Panc1 (cell line): ENCODE measurements at regions not wholly inside any gene's neighbourhood (a gene's known extent, or its start where the extent isn't known, plus 50 kb on each side); places are given as distances from the start of the nearest gene placed in this dataset.

Experiments
- ATAC-seq: fragments of 200-7000 bp; cut with Tn5 transposase; 2 replicates; pipeline ENCODE4 v1.9.1; 2020; ENCODE audit warnings: mild to moderate bottlenecking, moderate library complexity
- BruUV-seq: library from RNA; stranded (reverse); fragments of 400-500 nt; replicated peaks from 2 replicates; lab custom pipeline; 2021; lab: Mats Ljungman, UMichigan
- CTCF ChIA-PET: fragments of 300-600 bp; sonication (Branson Sonifier 250); formaldehyde crosslinking; loops from one replicate; lab custom pipeline; 2022; ENCODE audit warnings: antibody characterized with exemption; lab: Charles Lee
- POLR2A ChIA-PET: fragments of 300-600 bp; sonication (Branson Sonifier 250); formaldehyde crosslinking; loops from one replicate; lab custom pipeline; 2022; ENCODE audit warnings: antibody characterized with exemption; lab: Charles Lee
- DNase-seq: peaks from one replicate; pipeline ENCODE4 v3.0.0-alpha.2; 2010; ENCODE audit warnings: low read depth, low spot score
- H3K27ac ChIP-seq: 2 replicates; pipeline ENCODE4 v1.5.1; 2011; ENCODE audit warnings: mild to moderate bottlenecking, low read length, inconsistent platforms
- H3K27me3 ChIP-seq: fragments of 200-500 bp; sonication (Bioruptor generic); 2 replicates; pipeline ENCODE4 v1.6.0; 2014; ENCODE audit warnings: low read length, inconsistent platforms; ENCODE audit not compliant: control insufficient read depth, insufficient read depth
- H3K36me3 ChIP-seq: fragments of 200-500 bp; sonication (Bioruptor generic); 2 replicates; pipeline ENCODE4 v1.5.1; 2014; ENCODE audit warnings: inconsistent platforms, mild to moderate bottlenecking, low read length, moderate library complexity; ENCODE audit not compliant: control insufficient read depth, insufficient read depth
- H3K4me1 ChIP-seq: 2 replicates; pipeline ENCODE4 v1.5.1; 2011; ENCODE audit warnings: inconsistent platforms, mild to moderate bottlenecking, low read length, moderate library complexity; ENCODE audit not compliant: control insufficient read depth, insufficient read depth
- H3K4me3 ChIP-seq, 2 experiments: 2 replicates each; pipeline ENCODE4 v1.5.1; 2011 to 2012; ENCODE audit warnings: low read depth in 2 of 2, low read length in 2 of 2, mild to moderate bottlenecking in 2 of 2, inconsistent platforms in 1 of 2, moderate library complexity in 1 of 2
- H3K9me3 ChIP-seq: fragments of 200-500 bp; sonication (Bioruptor generic); 2 replicates; pipeline ENCODE4 v1.5.1; 2014; ENCODE audit warnings: low read depth, mild to moderate bottlenecking, inconsistent platforms, low read length, moderate library complexity; ENCODE audit not compliant: control insufficient read depth, insufficient read depth
- POLR2AphosphoS5 ChIP-seq: IDR thresholded peaks from 2 replicates; pipeline ENCODE4 v1.6.1; 2012; ENCODE audit warnings: mild to moderate bottlenecking, low read depth, low read length, moderate library complexity
- SIN3A ChIP-seq: IDR thresholded peaks from 2 replicates; pipeline ENCODE4 v1.6.1; 2012; ENCODE audit warnings: low read depth, mild to moderate bottlenecking, low read length, moderate library complexity, borderline replicate concordance; ENCODE audit not compliant: insufficient read depth
- TCF7L2 ChIP-seq: IDR thresholded peaks from 2 replicates; pipeline ENCODE4 v1.6.1; 2011; ENCODE audit warnings: mild to moderate bottlenecking, low read depth, low read length, inconsistent platforms
- in situ Hi-C: cut with HindIII; loops from 2 replicates; pipeline ENCODE4 v1.10.0; 2016; ENCODE audit warnings: low sequenced_read_pairs, low pct_unique_long_range_greater_than_20kb
- intact Hi-C: fragments of 100-400 bp; cut with micrococcal nuclease; formaldehyde crosslinking; loops from one replicate; pipeline ENCODE4 v1.10.0; 2022; ENCODE audit not compliant: unreplicated experiment
- TF ChIP-seq, protein P1 (sequence below): fragments of 450-650 bp; IDR thresholded peaks from 2 replicates; pipeline ENCODE4 v1.5.1; 2017; ENCODE audit warnings: mild to moderate bottlenecking
- TF ChIP-seq, protein P2 (sequence below), 2 experiments: IDR thresholded peaks; 2 replicates each; pipeline ENCODE4 v1.6.1; 2011 to 2012; ENCODE audit warnings: low read depth in 2 of 2, control low read depth in 1 of 2, low read length in 1 of 2, mild to moderate bottlenecking in 1 of 2, moderate library complexity in 1 of 2; ENCODE audit not compliant: insufficient read depth in 1 of 2

DNA sequence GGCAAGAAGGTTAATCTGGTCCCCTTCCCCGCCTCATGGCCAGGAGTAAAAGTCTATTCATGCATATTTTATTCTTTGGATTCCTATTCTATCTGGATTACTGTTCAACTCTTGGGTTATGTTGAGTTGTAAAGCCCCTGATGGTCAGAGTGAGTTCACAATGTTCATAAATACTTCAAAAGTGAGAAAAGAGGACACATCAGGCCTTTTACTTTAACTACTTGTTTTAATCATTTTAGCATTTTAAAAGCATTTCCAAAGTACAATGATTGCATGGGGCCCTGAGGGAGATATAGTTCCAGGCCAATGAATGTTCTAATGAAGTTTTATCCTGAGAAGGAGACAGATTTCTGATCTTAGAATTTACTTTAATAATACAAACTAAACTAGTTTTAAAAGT, 93.9 kb downstream of the BOD1 start:
- Histone ChIP-seq H3K4me1 (no peaks in the 10 kb centered on the region), H3K4me3 (no peak overlapping the region), H3K36me3 (no peaks in the 10 kb centered on the region), H3K9me3 (peaks cover 5% of the 10 kb centered on the region; the same call in 1 of the 2 replicates), H3K27me3 (no peaks in the 10 kb centered on the region), H3K27ac (no peak overlapping the region)
- BruUV-seq: no TSS peak
- ChIA-PET POLR2A (no interaction called here), CTCF (no interaction called here)
- TF ChIP-seq, protein P1, sequence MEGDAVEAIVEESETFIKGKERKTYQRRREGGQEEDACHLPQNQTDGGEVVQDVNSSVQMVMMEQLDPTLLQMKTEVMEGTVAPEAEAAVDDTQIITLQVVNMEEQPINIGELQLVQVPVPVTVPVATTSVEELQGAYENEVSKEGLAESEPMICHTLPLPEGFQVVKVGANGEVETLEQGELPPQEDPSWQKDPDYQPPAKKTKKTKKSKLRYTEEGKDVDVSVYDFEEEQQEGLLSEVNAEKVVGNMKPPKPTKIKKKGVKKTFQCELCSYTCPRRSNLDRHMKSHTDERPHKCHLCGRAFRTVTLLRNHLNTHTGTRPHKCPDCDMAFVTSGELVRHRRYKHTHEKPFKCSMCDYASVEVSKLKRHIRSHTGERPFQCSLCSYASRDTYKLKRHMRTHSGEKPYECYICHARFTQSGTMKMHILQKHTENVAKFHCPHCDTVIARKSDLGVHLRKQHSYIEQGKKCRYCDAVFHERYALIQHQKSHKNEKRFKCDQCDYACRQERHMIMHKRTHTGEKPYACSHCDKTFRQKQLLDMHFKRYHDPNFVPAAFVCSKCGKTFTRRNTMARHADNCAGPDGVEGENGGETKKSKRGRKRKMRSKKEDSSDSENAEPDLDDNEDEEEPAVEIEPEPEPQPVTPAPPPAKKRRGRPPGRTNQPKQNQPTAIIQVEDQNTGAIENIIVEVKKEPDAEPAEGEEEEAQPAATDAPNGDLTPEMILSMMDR: no peak
- TF ChIP-seq, protein P2, sequence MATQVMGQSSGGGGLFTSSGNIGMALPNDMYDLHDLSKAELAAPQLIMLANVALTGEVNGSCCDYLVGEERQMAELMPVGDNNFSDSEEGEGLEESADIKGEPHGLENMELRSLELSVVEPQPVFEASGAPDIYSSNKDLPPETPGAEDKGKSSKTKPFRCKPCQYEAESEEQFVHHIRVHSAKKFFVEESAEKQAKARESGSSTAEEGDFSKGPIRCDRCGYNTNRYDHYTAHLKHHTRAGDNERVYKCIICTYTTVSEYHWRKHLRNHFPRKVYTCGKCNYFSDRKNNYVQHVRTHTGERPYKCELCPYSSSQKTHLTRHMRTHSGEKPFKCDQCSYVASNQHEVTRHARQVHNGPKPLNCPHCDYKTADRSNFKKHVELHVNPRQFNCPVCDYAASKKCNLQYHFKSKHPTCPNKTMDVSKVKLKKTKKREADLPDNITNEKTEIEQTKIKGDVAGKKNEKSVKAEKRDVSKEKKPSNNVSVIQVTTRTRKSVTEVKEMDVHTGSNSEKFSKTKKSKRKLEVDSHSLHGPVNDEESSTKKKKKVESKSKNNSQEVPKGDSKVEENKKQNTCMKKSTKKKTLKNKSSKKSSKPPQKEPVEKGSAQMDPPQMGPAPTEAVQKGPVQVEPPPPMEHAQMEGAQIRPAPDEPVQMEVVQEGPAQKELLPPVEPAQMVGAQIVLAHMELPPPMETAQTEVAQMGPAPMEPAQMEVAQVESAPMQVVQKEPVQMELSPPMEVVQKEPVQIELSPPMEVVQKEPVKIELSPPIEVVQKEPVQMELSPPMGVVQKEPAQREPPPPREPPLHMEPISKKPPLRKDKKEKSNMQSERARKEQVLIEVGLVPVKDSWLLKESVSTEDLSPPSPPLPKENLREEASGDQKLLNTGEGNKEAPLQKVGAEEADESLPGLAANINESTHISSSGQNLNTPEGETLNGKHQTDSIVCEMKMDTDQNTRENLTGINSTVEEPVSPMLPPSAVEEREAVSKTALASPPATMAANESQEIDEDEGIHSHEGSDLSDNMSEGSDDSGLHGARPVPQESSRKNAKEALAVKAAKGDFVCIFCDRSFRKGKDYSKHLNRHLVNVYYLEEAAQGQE (IDR thresholded peaks at IDR 0.05; ENCODE audit: insufficient read depth in 1 of 2, low read depth in 2 of 2, low read length in 1 of 2): no peak
- TF ChIP-seq TCF7L2 (no peak), POLR2AphosphoS5 (no peak), SIN3A (no peak)
- DNase-seq: no peak
- intact Hi-C loops (no loop called here), in situ Hi-C loops (no loop called here)
- no peak for ATAC-seq

DNA sequence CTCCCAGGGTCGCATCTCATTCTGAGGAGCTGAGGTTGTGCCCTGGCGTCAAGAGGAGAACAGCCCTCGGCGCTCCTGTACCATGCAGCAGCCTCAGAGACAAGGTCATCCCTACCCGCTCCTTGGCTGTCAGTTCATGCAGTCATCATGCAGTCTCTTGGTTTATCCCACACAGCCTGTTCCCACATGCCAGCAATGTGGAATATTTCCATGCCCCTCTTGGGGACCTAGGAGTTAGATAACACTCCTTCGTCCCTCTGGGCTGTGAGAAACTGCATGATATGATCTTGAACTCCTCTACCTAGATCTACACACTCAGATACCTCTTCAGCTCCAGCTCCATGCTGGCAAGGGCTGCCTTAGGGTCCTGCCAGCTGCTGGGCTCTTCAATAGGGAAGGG, 97.6 kb downstream of the BOD1 start:
- intact Hi-C loops: no loop called here
- Histone ChIP-seq H3K27me3 (no peaks in the 10 kb centered on the region), H3K36me3 (no peaks in the 10 kb centered on the region), H3K4me1 (no peaks in the 10 kb centered on the region), H3K4me3 (no peak overlapping the region), H3K9me3 (peaks cover 5% of the 10 kb centered on the region; the same call in 1 of the 2 replicates), H3K27ac (no peak overlapping the region)
- ChIA-PET POLR2A (interaction anchor here (0.6 kb wide), 1 partner anchor 128 kb away, joined by 3 read pairs; no protein-coding TSS in a partner anchor), CTCF (no interaction called here)
- no peak for TF ChIP-seq SIN3A
- TF ChIP-seq, protein P1: no peak
- TF ChIP-seq, protein P2 (IDR thresholded peaks at IDR 0.05; ENCODE audit: insufficient read depth in 1 of 2, low read depth in 2 of 2, low read length in 1 of 2): no peak
- TF ChIP-seq TCF7L2: no peak
- no peak for TF ChIP-seq POLR2AphosphoS5
- in situ Hi-C loops: no loop called here
- ATAC-seq (no peak), DNase-seq (no peak)
- no TSS peak for BruUV-seq
